CD4-positive, alpha-beta memory T cell (primary cell): ENCODE measurements at regions not wholly inside any gene's neighbourhood (a gene's known extent, or its start where the extent isn't known, plus 50 kb on each side); places are given as distances from the start of the nearest gene placed in this dataset.
A peak's percentile ranks its signal among the peaks of the same experiment; 100 is the strongest.

Experiments used
- CTCF ChIA-PET: fragments of 350-600 bp; sonication (Branson Sonifier 250); formaldehyde crosslinking; loops from one replicate; lab custom pipeline; 2021; ENCODE audit warnings: inconsistent platforms; ENCODE audit not compliant: partially characterized antibody; lab: Charles Lee
- POLR2A ChIA-PET: fragments of 350-600 bp; sonication (Branson Sonifier 250); formaldehyde crosslinking; loops from one replicate; lab custom pipeline; 2021; ENCODE audit not compliant: partially characterized antibody; lab: Charles Lee
- DNase-seq, 5 donors: peaks; one replicate each; pipeline versions ENCODE4 v3.0.0 to v3.0.0-alpha.2; 2020 to 2022; ENCODE audit warnings: mixed read lengths in 1 of 5
- H3K27ac ChIP-seq: one replicate; pipeline ENCODE4 v1.7.0; 2013; ENCODE audit warnings: low read depth, low read length
- H3K27me3 ChIP-seq: 2 replicates; pipeline ENCODE4 v1.7.0; 2013; ENCODE audit warnings: mild to moderate bottlenecking, low read length, moderate library complexity; ENCODE audit not compliant: insufficient read depth
- H3K36me3 ChIP-seq: 2 replicates; pipeline ENCODE4 v1.7.0; 2013; ENCODE audit warnings: mild to moderate bottlenecking, low read length, moderate library complexity; ENCODE audit not compliant: insufficient read depth
- H3K4me1 ChIP-seq: 2 replicates; pipeline ENCODE4 v1.7.0; 2013; ENCODE audit warnings: mild to moderate bottlenecking, low read length, moderate library complexity; ENCODE audit not compliant: insufficient read depth
- H3K4me3 ChIP-seq, 2 donors: one replicate each; pipeline ENCODE4 v1.7.0; 2013; ENCODE audit warnings: low read length in 2 of 2, mild to moderate bottlenecking in 1 of 2
- H3K9me3 ChIP-seq, 2 donors: one replicate each; pipeline ENCODE4 v1.7.0; 2013; ENCODE audit warnings: low read length in 2 of 2, control low read depth in 1 of 2; ENCODE audit not compliant: control insufficient read depth in 1 of 2
- H3K27ac Mint-ChIP-seq, 7 donors: one replicate each; pipeline ENCODE4 v1.8.0; 2020 to 2021; ENCODE audit warnings: mixed read lengths in 7 of 7, mild to moderate bottlenecking in 6 of 7, inconsistent platforms in 3 of 7, moderate library complexity in 3 of 7
- H3K27me3 Mint-ChIP-seq, 2 donors: one replicate each; pipeline ENCODE4 v1.8.0; 2020 to 2021; ENCODE audit warnings: mixed read lengths in 2 of 2
- H3K36me3 Mint-ChIP-seq, 2 donors: one replicate each; pipeline ENCODE4 v1.8.0; 2020 to 2021; ENCODE audit warnings: mixed read lengths in 2 of 2, inconsistent platforms in 1 of 2, mild to moderate bottlenecking in 1 of 2
- H3K4me1 Mint-ChIP-seq, 4 donors: one replicate each; pipeline ENCODE4 v1.8.0; 2020 to 2021; ENCODE audit warnings: mixed read lengths in 4 of 4, mild to moderate bottlenecking in 1 of 4
- H3K4me3 Mint-ChIP-seq, 8 donors: one replicate each; pipeline ENCODE4 v1.8.0; 2020 to 2021; ENCODE audit warnings: mixed read lengths in 8 of 8, mild to moderate bottlenecking in 7 of 8, moderate library complexity in 6 of 8, inconsistent platforms in 3 of 8
- H3K9me3 Mint-ChIP-seq, 8 donors: one replicate each; pipeline ENCODE4 v1.8.0; 2020 to 2021; ENCODE audit warnings: mixed read lengths in 8 of 8, mild to moderate bottlenecking in 5 of 8, inconsistent platforms in 3 of 8, moderate library complexity in 1 of 8
- intact Hi-C: fragments of 100-400 bp; cut with micrococcal nuclease; formaldehyde crosslinking; loops from one replicate; pipeline ENCODE4 v1.15.1; 2023

DNA sequence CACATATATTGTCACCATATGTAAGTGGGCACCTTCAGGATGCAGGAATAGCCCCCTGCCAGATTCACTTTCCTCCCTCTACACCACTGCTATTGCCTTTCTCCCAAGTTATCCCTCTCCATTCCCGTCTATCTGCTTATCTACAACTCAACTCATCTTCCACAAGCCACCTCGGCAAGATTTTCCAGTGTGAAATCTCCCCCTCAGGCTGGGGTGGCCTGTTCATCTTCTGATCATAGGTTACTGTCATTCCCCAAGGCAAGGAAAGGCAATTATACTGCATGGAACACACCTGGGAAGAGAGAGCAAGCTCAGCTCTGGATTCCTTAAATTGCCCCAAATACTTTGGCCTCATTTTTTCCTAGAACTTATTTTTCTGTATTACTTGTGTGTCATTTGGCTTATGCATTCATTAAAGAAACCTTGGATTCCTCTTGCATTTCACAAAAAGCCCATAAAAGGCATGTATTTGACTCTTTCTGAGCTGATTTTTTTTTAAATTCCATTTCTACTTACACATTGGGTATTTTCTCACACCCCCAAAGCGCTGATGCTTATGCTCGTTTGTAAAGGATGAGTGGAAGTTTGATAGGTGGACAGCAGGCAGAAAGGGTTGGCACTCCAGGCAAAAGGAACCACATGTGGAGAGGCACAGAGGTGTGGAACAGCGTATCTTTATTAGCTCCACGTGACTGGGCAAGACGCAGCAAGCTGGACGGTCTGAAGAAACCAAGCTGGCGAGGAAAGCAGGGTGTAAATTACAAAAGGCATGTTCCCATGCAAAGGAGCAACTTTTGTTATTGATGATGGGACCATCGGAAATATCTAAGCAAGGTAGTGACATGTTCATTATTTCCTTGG lies 169.7 kb upstream of the RAB4A start:
- no peak overlapping the region for H3K4me3 ChIP-seq
- no peak overlapping the region for H3K27ac ChIP-seq
- no peaks in the 10 kb centered on the region for H3K9me3 ChIP-seq
- no peaks in the 10 kb centered on the region for H3K27me3 ChIP-seq
- CTCF ChIA-PET, result interaction anchor here (1.2 kb wide), 1 partner anchor 126 kb away, joined by 3 read pairs; no protein-coding TSS in a partner anchor
- H3K9me3 Mint-ChIP-seq, result peaks cover 0 to under 1% (median 0%) of the 10 kb centered on the region in 8 donors
- H3K36me3 Mint-ChIP-seq, result peaks cover 0 to 4% of the 10 kb centered on the region in 2 donors
- no peaks in the 10 kb centered on the region for H3K27me3 Mint-ChIP-seq
- no peak for DNase-seq
- peaks cover 0 to 3% (median 0%) of the 10 kb centered on the region in 4 donors for H3K4me1 Mint-ChIP-seq
- intact Hi-C loops, result no loop called here
- H3K4me3 Mint-ChIP-seq, result peak overlapping the region in 1 of 8 donors; percentile 81
- POLR2A ChIA-PET, result interaction anchor here (1.2 kb wide), 1 partner anchor 29 kb away, joined by 3 read pairs; no protein-coding TSS in a partner anchor
- peak overlapping the region in 1 of 7 donors; percentile 65 for H3K27ac Mint-ChIP-seq
- H3K36me3 ChIP-seq, result no peaks in the 10 kb centered on the region
- no peaks in the 10 kb centered on the region for H3K4me1 ChIP-seq

DNA sequence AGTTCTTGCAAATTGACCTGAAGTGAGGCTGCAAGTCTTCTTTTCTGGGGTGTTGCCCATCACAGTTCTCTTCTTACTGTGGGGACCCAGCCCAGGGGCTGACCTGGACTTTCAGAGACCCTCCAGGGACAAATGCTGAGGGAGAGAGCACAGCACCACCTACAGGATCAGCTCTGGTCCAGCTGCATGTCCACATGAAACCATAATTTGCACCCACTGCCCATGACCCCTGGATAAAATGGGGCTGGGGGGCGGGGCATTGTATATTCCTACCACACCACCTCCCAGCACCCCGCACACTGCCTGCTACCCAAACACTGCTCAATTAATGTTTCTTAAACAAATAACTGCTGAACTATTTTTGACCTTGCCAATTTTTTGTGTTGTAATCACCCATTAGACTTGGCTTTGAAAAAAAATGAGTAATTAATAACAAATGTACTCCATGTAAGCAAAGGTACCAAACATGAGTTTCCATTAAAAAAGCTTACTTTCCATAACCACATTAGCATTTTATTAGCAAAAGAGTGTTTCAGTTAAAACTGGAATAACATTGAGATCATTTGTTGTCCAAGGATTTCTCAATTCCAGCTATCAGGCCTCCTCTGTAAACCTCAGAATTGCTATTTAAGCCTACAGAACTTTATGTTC lies 168.0 kb upstream of the RAB4A start:
- CTCF ChIA-PET, result no interaction called here
- H3K27ac ChIP-seq, result no peak overlapping the region
- DNase-seq, result no peak
- no peaks in the 10 kb centered on the region for H3K27me3 Mint-ChIP-seq
- H3K27me3 ChIP-seq, result no peaks in the 10 kb centered on the region
- peaks cover 0 to 7% (median 2%) of the 10 kb centered on the region in 4 donors for H3K4me1 Mint-ChIP-seq
- no peaks in the 10 kb centered on the region for H3K4me1 ChIP-seq
- POLR2A ChIA-PET, result no interaction called here
- H3K4me3 Mint-ChIP-seq, result no peak overlapping the region
- intact Hi-C loops, result no loop called here
- H3K9me3 Mint-ChIP-seq, result no peaks in the 10 kb centered on the region
- H3K36me3 ChIP-seq, result no peaks in the 10 kb centered on the region
- no peaks in the 10 kb centered on the region for H3K9me3 ChIP-seq
- H3K36me3 Mint-ChIP-seq, result peaks cover 0 to under 1% of the 10 kb centered on the region in 2 donors
- H3K4me3 ChIP-seq, result no peak overlapping the region
- peak overlapping the region in 2 of 7 donors; percentile 35 to 55 for H3K27ac Mint-ChIP-seq

DNA sequence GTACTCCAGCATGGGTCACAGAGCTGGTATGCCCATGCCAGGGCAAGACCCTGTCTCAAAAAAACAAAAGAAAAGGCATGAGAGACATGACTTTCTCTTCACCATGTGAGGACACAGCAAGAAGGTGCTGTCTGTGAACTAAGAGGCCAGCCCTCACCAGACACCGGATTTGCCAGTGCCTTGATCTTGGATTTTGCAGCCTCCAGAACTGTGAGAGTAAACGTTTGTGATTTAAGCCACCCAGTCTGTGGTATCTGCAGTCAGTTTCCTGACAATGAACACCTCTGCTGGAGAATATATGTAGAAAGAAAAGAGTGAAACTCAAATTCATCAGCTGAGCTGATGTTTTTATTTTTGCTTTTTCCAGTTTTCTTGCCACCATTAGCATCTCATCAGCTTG lies 166.3 kb upstream of the RAB4A start:
- H3K4me1 Mint-ChIP-seq, result peaks cover 0 to 7% (median 2%) of the 10 kb centered on the region in 4 donors

DNA sequence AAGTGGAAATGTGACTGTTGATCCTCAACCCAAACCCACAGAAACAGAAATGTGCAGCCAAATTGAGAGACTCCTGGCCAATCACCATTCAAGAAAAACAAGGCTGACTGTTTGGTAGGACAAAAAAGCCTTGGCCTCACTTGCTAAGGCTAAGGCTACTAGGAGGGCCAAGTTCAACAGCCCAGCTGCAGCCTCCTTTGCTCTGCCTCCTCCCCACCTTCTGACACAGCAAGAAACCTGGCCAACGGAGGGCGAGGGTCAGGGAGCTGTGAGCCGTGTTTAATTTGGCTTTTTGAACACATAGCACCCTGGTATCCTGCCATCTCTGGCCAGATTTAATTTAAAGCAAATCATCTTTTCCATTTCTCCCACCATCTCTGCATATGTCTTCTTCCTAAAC lies 165.8 kb upstream of the RAB4A start:
- no peaks in the 10 kb centered on the region for H3K36me3 ChIP-seq
- H3K4me3 ChIP-seq, result no peak overlapping the region
- Mint-ChIP-seq H3K27ac (no peak overlapping the region), H3K4me1 (peaks cover 0 to 7% (median 2%) of the 10 kb centered on the region in 4 donors), H3K36me3 (no peaks in the 10 kb centered on the region), H3K9me3 (no peaks in the 10 kb centered on the region), H3K4me3 (no peak overlapping the region), H3K27me3 (peaks cover 0 to 2% of the 10 kb centered on the region in 2 donors)
- no peaks in the 10 kb centered on the region for H3K4me1 ChIP-seq
- no peaks in the 10 kb centered on the region for H3K27me3 ChIP-seq
- CTCF ChIA-PET, result interaction anchor here (0.6 kb wide), 1 partner anchor 344 kb away, joined by 3 read pairs; no protein-coding TSS in a partner anchor
- POLR2A ChIA-PET, result no interaction called here
- no peak for DNase-seq
- intact Hi-C loops, result no loop called here
- H3K27ac ChIP-seq, result no peak overlapping the region
- H3K9me3 ChIP-seq, result no peaks in the 10 kb centered on the region

More for the DNA sequence above, 166.3 kb upstream of the RAB4A start:
- Mint-ChIP-seq H3K27me3 (peaks cover 0 to 2% of the 10 kb centered on the region in 2 donors), H3K27ac (no peak overlapping the region), H3K36me3 (no peaks in the 10 kb centered on the region), H3K4me3 (no peak overlapping the region), H3K9me3 (no peaks in the 10 kb centered on the region)
- POLR2A ChIA-PET, result no interaction called here
- CTCF ChIA-PET, result no interaction called here
- no peaks in the 10 kb centered on the region for H3K27me3 ChIP-seq
- no peaks in the 10 kb centered on the region for H3K36me3 ChIP-seq
- H3K4me3 ChIP-seq, result no peak overlapping the region
- no peak overlapping the region for H3K27ac ChIP-seq
- no peak for DNase-seq
- H3K4me1 ChIP-seq, result no peaks in the 10 kb centered on the region
- intact Hi-C loops, result no loop called here
- no peaks in the 10 kb centered on the region for H3K9me3 ChIP-seq

DNA sequence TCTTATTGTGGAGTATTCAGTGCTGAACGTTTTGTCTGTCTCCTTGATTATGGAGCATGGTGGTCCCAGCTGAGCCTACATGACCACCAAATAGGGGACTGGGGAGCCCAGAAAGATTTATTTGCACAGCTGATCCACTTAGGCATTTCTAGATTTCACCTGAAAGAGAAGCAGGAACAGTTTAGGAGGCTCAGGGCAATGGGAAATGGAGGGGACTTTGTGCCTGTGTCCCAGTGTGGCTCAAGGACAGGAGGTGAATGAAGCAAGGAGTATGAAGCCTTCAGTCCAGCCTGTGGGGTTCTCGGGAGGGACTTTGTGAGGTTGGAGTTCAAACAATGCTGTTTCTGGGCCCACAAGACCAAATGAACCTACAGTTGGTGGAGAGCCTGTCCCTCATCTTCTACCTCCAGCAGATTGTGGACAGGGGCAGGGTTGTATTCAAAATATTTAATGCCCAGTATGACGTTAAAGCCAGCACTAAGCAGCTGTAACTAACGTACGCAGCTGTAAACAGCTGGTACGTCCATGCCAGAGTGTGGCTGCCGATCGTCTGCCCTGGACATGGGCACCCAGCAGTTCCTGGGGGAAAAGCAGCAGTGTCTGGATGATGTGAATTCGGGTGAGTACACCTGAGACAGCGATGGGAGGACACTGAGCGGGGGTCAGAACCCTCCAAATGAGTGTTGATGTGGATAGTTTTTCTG lies 164.9 kb upstream of the RAB4A start:
- Histone ChIP-seq H3K4me1 (no peaks in the 10 kb centered on the region), H3K4me3 (no peak overlapping the region), H3K9me3 (no peaks in the 10 kb centered on the region), H3K27ac (no peak overlapping the region), H3K36me3 (no peaks in the 10 kb centered on the region), H3K27me3 (no peaks in the 10 kb centered on the region)
- ChIA-PET POLR2A (no interaction called here), CTCF (interaction anchor here (0.6 kb wide), 1 partner anchor 343 kb away, joined by 3 read pairs; no protein-coding TSS in a partner anchor)
- H3K9me3 Mint-ChIP-seq, result no peaks in the 10 kb centered on the region
- H3K4me1 Mint-ChIP-seq, result peaks cover 0 to 7% (median 2%) of the 10 kb centered on the region in 4 donors
- intact Hi-C loops, result no loop called here
- no peaks in the 10 kb centered on the region for H3K36me3 Mint-ChIP-seq
- H3K4me3 Mint-ChIP-seq, result no peak overlapping the region
- H3K27me3 Mint-ChIP-seq, result peaks cover 0 to 2% of the 10 kb centered on the region in 2 donors
- no peak for DNase-seq
- no peak overlapping the region for H3K27ac Mint-ChIP-seq

DNA sequence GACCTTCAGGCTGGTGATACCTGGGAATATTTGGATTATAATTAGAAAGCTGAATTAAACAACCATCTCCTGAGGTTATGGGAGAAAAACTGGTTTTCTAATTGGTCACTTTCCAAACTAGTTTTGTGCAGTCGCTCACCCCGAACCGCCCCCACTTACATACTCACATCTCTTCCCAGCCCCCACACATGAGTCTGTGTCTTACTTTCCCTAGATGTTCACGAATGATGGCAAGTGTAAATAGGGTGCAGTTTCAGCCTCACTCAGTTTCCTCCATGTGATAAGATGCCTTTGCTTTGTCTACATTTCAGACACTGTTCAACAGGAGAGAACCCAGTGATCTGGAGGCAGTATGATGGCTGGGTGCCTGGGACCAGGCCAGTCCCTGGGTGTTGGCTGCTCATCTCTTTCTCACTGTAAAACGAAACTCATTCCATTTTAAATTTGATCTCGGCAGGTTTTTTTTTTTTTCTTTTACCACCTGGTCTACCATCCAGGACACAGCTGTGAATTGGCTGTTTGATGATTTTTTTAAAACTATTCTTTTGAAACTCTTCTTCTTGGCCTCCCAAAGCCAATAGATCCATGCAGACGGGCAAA lies 164.3 kb upstream of the RAB4A start:
- H3K9me3 ChIP-seq, result no peaks in the 10 kb centered on the region
- H3K27ac Mint-ChIP-seq, result peak overlapping the region in 3 of 7 donors; percentile 7 to 51 (median 11)
- H3K9me3 Mint-ChIP-seq, result no peaks in the 10 kb centered on the region

More for the DNA sequence above, 164.3 kb upstream of the RAB4A start:
- Histone ChIP-seq H3K4me1 (no peaks in the 10 kb centered on the region), H3K27ac (no peak overlapping the region), H3K27me3 (no peaks in the 10 kb centered on the region), H3K4me3 (no peak overlapping the region), H3K36me3 (no peaks in the 10 kb centered on the region)
- no peaks in the 10 kb centered on the region for H3K36me3 Mint-ChIP-seq
- intact Hi-C loops, result no loop called here
- CTCF ChIA-PET, result no interaction called here
- peak overlapping the region in 1 of 8 donors; percentile 74 for H3K4me3 Mint-ChIP-seq
- peaks cover 0 to 2% of the 10 kb centered on the region in 2 donors for H3K27me3 Mint-ChIP-seq
- peaks cover 0 to 11% (median 4%) of the 10 kb centered on the region in 4 donors for H3K4me1 Mint-ChIP-seq
- DNase-seq, result no peak
- POLR2A ChIA-PET, result no interaction called here
